ENCODE measurements at regions not wholly inside any gene's neighbourhood (a gene's known extent, or its start where the extent isn't known, plus 50 kb on each side); places are given as distances from the start of the nearest gene placed in this dataset.

- Histone ChIP-seq H2AK5ac (ENCODE audit: low read length, severe bottlenecking) (no peak overlapping the region), H3K4me3 (ENCODE audit: insufficient read depth in 1 of 2, low read depth in 1 of 2, low read length in 2 of 2) (no peak overlapping the region), H3K36me3 (ENCODE audit: control insufficient read depth in 1 of 2, insufficient read depth in 2 of 2, low read depth in 1 of 2, low read length in 2 of 2) (no peaks in the 10 kb centered on the region), H3K79me1 (replicated peaks; ENCODE audit: low read length, poor library complexity, severe bottlenecking) (no peaks in the 10 kb centered on the region), H2BK12ac (ENCODE audit: low read length in 2 of 2) (no peak overlapping the region), H2BK15ac (ENCODE audit: low read depth, poor library complexity, severe bottlenecking) (no peak overlapping the region), H3K27ac (ENCODE audit: low read length, poor library complexity, severe bottlenecking) (no peak overlapping the region), H3K23ac (ENCODE audit: low read length in 2 of 2) (no peak overlapping the region), H3K9ac (ENCODE audit: low read length) (peak overlapping the region; percentile 55), H2BK5ac (ENCODE audit: low read depth, low read length, poor library complexity, severe bottlenecking) (no peak overlapping the region), H2BK120ac (ENCODE audit: low read depth, low read length) (no peak overlapping the region), H3K14ac (ENCODE audit: low read length in 2 of 2) (no peak overlapping the region), H4K8ac (ENCODE audit: low read length) (no peak overlapping the region), H3K4ac (ENCODE audit: low read depth in 1 of 2, low read length in 2 of 2) (no peak overlapping the region), H3K9me3 (ENCODE audit: control insufficient read depth, low read length) (no peaks in the 10 kb centered on the region), H3K27me3 (ENCODE audit: control insufficient read depth in 1 of 2, insufficient read depth in 1 of 2, low read length in 2 of 2) (no peaks in the 10 kb centered on the region), H3K4me2 (ENCODE audit: low read length, poor library complexity, severe bottlenecking) (no peak overlapping the region), H3K4me1 (ENCODE audit: control insufficient read depth, insufficient read depth, low read depth, low read length) (peaks cover 7% of the 10 kb centered on the region), H3K18ac (ENCODE audit: low read depth in 1 of 2, low read length in 2 of 2) (no peak overlapping the region), H4K91ac (ENCODE audit: low read length) (no peak overlapping the region), H2AFZ (ENCODE audit: low read depth, low read length) (no peak overlapping the region)
- 96% methylated on average over 4 of the region's 5 CpGs for WGBS
- no peak for DNase-seq
Measured at GRCh38 chr10:33423154-33423529, 88.7 kb upstream of the NRP1 start.

- Histone ChIP-seq H2BK12ac (ENCODE audit: low read length in 2 of 2) (peak overlapping the region in 1 of 2 experiments; percentile 61), H2AK5ac (ENCODE audit: low read length, severe bottlenecking) (peak overlapping the region; percentile 52), H3K23ac (ENCODE audit: low read length in 2 of 2) (no peak overlapping the region), H3K9ac (ENCODE audit: low read length) (peak overlapping the region; percentile 55), H3K18ac (ENCODE audit: low read depth in 1 of 2, low read length in 2 of 2) (peak overlapping the region in 1 of 2 experiments; percentile 0), H3K14ac (ENCODE audit: low read length in 2 of 2) (no peak overlapping the region), H3K4me2 (ENCODE audit: low read length, poor library complexity, severe bottlenecking) (no peak overlapping the region), H4K8ac (ENCODE audit: low read length) (no peak overlapping the region), H2BK15ac (ENCODE audit: low read depth, poor library complexity, severe bottlenecking) (no peak overlapping the region), H2BK120ac (ENCODE audit: low read depth, low read length) (no peak overlapping the region), H3K4me1 (ENCODE audit: control insufficient read depth, insufficient read depth, low read depth, low read length) (peaks cover 7% of the 10 kb centered on the region), H3K9me3 (ENCODE audit: control insufficient read depth, low read length) (no peaks in the 10 kb centered on the region), H3K4ac (ENCODE audit: low read depth in 1 of 2, low read length in 2 of 2) (peak overlapping the region in 1 of 2 experiments; percentile 18), H2AFZ (ENCODE audit: low read depth, low read length) (no peak overlapping the region), H3K79me1 (replicated peaks; ENCODE audit: low read length, poor library complexity, severe bottlenecking) (no peaks in the 10 kb centered on the region), H2BK5ac (ENCODE audit: low read depth, low read length, poor library complexity, severe bottlenecking) (no peak overlapping the region), H3K27ac (ENCODE audit: low read length, poor library complexity, severe bottlenecking) (no peak overlapping the region), H4K91ac (ENCODE audit: low read length) (no peak overlapping the region), H3K36me3 (ENCODE audit: control insufficient read depth in 1 of 2, insufficient read depth in 2 of 2, low read depth in 1 of 2, low read length in 2 of 2) (no peaks in the 10 kb centered on the region), H3K27me3 (ENCODE audit: control insufficient read depth in 1 of 2, insufficient read depth in 1 of 2, low read length in 2 of 2) (no peaks in the 10 kb centered on the region), H3K4me3 (ENCODE audit: insufficient read depth in 1 of 2, low read depth in 1 of 2, low read length in 2 of 2) (no peak overlapping the region)
- WGBS = 95% methylated on average over 7 of the region's 10 CpGs
- no peak for DNase-seq
Measured at GRCh38 chr10:33422471-33423153, 88.1 kb upstream of the NRP1 start.

- peak overlapping the region in 1 of 2 experiments; percentile 0 for H3K18ac ChIP-seq (ENCODE audit: low read depth in 1 of 2, low read length in 2 of 2)
- H3K4me1 ChIP-seq (ENCODE audit: control insufficient read depth, insufficient read depth, low read depth, low read length) = peaks cover 7% of the 10 kb centered on the region
- H3K27me3 ChIP-seq (ENCODE audit: control insufficient read depth in 1 of 2, insufficient read depth in 1 of 2, low read length in 2 of 2) = no peaks in the 10 kb centered on the region
- H3K23ac ChIP-seq (ENCODE audit: low read length in 2 of 2) = no peak overlapping the region
- peak overlapping the region in 1 of 2 experiments; percentile 18 for H3K4ac ChIP-seq (ENCODE audit: low read depth in 1 of 2, low read length in 2 of 2)
- H3K4me3 ChIP-seq (ENCODE audit: insufficient read depth in 1 of 2, low read depth in 1 of 2, low read length in 2 of 2) = no peak overlapping the region
- WGBS = 71% methylated on average over 4 of the region's 5 CpGs
- H3K79me1 ChIP-seq (replicated peaks; ENCODE audit: low read length, poor library complexity, severe bottlenecking) = no peaks in the 10 kb centered on the region
- no peak overlapping the region for H2BK5ac ChIP-seq (ENCODE audit: low read depth, low read length, poor library complexity, severe bottlenecking)
- peak overlapping the region in 1 of 2 experiments; percentile 61 for H2BK12ac ChIP-seq (ENCODE audit: low read length in 2 of 2)
- H3K4me2 ChIP-seq (ENCODE audit: low read length, poor library complexity, severe bottlenecking) = no peak overlapping the region
- H4K91ac ChIP-seq (ENCODE audit: low read length) = no peak overlapping the region
- H2AFZ ChIP-seq (ENCODE audit: low read depth, low read length) = no peak overlapping the region
- peak overlapping the region; percentile 55 for H3K9ac ChIP-seq (ENCODE audit: low read length)
- H2BK15ac ChIP-seq (ENCODE audit: low read depth, poor library complexity, severe bottlenecking) = no peak overlapping the region
- no peak overlapping the region for H3K14ac ChIP-seq (ENCODE audit: low read length in 2 of 2)
- no peak overlapping the region for H4K8ac ChIP-seq (ENCODE audit: low read length)
- no peak overlapping the region for H3K27ac ChIP-seq (ENCODE audit: low read length, poor library complexity, severe bottlenecking)
- H2BK120ac ChIP-seq (ENCODE audit: low read depth, low read length) = peak overlapping the region; percentile 29
- peak overlapping the region; percentile 52 for H2AK5ac ChIP-seq (ENCODE audit: low read length, severe bottlenecking)
- no peaks in the 10 kb centered on the region for H3K9me3 ChIP-seq (ENCODE audit: control insufficient read depth, low read length)
- H3K36me3 ChIP-seq (ENCODE audit: control insufficient read depth in 1 of 2, insufficient read depth in 2 of 2, low read depth in 1 of 2, low read length in 2 of 2) = no peaks in the 10 kb centered on the region
- DNase-seq = peak; percentile 87
Measured at GRCh38 chr10:33421789-33422462, 87.5 kb upstream of the NRP1 start.

GRCh38 chr10:33419311-33419710, 84.8 kb upstream of the NRP1 start:
- Histone ChIP-seq H3K9me3 (ENCODE audit: control insufficient read depth, low read length) (no peaks in the 10 kb centered on the region), H3K14ac (ENCODE audit: low read length in 2 of 2) (no peak overlapping the region), H2BK5ac (ENCODE audit: low read depth, low read length, poor library complexity, severe bottlenecking) (no peak overlapping the region), H3K23ac (ENCODE audit: low read length in 2 of 2) (no peak overlapping the region), H3K27me3 (ENCODE audit: control insufficient read depth in 1 of 2, insufficient read depth in 1 of 2, low read length in 2 of 2) (no peaks in the 10 kb centered on the region), H2BK12ac (ENCODE audit: low read length in 2 of 2) (no peak overlapping the region), H3K79me1 (replicated peaks; ENCODE audit: low read length, poor library complexity, severe bottlenecking) (no peaks in the 10 kb centered on the region), H3K4me3 (ENCODE audit: insufficient read depth in 1 of 2, low read depth in 1 of 2, low read length in 2 of 2) (no peak overlapping the region), H3K4me1 (ENCODE audit: control insufficient read depth, insufficient read depth, low read depth, low read length) (peaks cover 5% of the 10 kb centered on the region), H3K27ac (ENCODE audit: low read length, poor library complexity, severe bottlenecking) (no peak overlapping the region), H3K18ac (ENCODE audit: low read depth in 1 of 2, low read length in 2 of 2) (no peak overlapping the region), H2BK15ac (ENCODE audit: low read depth, poor library complexity, severe bottlenecking) (no peak overlapping the region), H2AFZ (ENCODE audit: low read depth, low read length) (no peak overlapping the region), H2BK120ac (ENCODE audit: low read depth, low read length) (no peak overlapping the region), H3K9ac (ENCODE audit: low read length) (peak overlapping the region; percentile 30), H3K4me2 (ENCODE audit: low read length, poor library complexity, severe bottlenecking) (no peak overlapping the region), H2AK5ac (ENCODE audit: low read length, severe bottlenecking) (no peak overlapping the region), H4K91ac (ENCODE audit: low read length) (no peak overlapping the region), H3K36me3 (ENCODE audit: control insufficient read depth in 1 of 2, insufficient read depth in 2 of 2, low read depth in 1 of 2, low read length in 2 of 2) (no peaks in the 10 kb centered on the region), H3K4ac (ENCODE audit: low read depth in 1 of 2, low read length in 2 of 2) (no peak overlapping the region), H4K8ac (ENCODE audit: low read length) (no peak overlapping the region)
- no peak for DNase-seq
- WGBS = 52% methylated on average over 3 of the region's 3 CpGs

Data from mesenchymal stem cell (in vitro differentiated cells and primary cell).